Activated CD4-positive, CD25-positive, alpha-beta regulatory T cell treated with anti-CD3 and anti-CD28 coated beads, Interleukin-2, amount 50 U/mL, for 24 hours (primary cell): ENCODE measurements at regions not wholly inside any gene's neighbourhood (a gene's known extent, or its start where the extent isn't known, plus 50 kb on each side); places are given as distances from the start of the nearest gene placed in this dataset.

Experiments used
- ATAC-seq, 2 donors: fragments of 150-1000 bp; cut with Tn5 transposase; one replicate each; pipeline ENCODE4 v1.10.0; 2021; ENCODE audit warnings: mild to moderate bottlenecking in 1 of 2, moderate library complexity in 1 of 2

- ATAC-seq: no peak
These were observed 314.4 kb downstream of the CASP12 start for GRCh38 chr11:104583857-104584256.

- ATAC-seq: no peak
These were observed 315.8 kb downstream of the CASP12 start for GRCh38 chr11:104582431-104582830.

DNA sequence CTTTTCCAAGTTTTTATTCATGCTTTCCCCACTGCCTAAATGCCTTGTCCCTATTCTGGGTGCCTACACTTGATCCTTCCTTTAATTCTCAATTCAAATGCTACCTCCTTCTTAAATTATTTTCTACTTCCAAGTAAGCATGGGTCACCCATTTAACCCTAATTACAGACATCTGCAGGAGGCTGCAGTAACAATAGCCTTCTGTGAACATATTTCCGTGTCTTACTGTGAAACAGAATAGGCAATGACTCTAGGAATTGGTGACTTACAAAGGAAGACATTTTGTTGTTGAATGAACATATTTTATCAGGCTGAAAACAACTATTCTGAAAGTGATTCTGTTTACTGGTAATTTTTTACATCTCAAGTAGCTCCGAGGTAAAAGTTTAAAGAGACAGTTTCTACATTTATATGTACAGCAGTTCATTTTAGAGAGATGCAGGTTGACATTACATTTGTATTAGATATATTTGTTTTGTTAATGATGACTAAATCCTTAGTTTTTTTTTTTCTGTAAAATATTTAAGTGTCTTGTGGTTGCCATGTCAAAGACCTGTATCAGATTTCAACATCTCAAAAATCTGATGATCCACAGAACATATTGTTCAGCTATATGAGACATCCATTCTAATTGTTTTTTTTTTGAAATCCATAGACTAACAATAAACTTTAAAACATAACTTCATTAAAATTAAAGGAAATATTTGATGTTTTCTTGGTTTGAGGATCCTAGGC is 316.8 kb downstream of the CASP12 start:
- no peak for ATAC-seq

GRCh38 chr11:104573441-104573990 is 324.7 kb downstream of the CASP12 start:
- ATAC-seq: no peak

GRCh38 chr11:104572279-104572678 is 326.0 kb downstream of the CASP12 start:
- peak in 1 of 2 donors; percentile 59 for ATAC-seq

- no peak for ATAC-seq
These were observed 328.1 kb downstream of the CASP12 start for GRCh38 chr11:104570078-104570701.

- ATAC-seq: no peak
These were observed 332.7 kb downstream of the CASP12 start for GRCh38 chr11:104565583-104565961.

DNA sequence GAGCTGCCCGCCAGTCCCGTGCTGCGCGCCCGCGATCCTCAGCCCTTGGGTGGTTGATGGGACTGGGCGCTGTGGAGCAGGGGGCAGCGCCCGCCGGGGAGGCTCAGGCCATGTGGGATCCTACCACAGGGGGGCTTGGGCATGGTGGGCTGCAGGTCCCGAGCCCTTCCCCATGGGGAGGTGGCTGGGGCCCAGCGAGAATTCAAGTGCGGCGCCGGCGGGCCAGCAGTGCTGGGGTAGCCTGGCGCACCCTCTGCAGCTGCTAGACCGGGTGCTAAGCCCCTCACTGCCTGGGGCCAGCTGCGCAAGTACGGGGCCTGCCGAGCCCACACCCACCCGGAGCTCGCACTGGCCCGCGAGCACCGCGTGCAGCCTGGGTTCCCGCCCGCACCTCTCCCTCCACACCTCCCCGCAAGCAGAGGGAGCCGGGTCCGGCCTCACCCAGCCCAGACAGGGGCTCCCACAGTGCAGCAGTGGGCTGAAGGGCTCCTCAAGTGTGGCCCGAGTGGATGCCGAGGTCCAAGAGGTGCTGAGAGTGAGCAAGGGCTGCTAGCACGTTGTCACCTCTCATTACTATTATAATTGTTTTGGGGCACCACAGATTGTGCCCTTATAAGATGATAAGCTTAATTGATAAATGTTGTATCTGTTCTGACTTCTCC is 333.2 kb downstream of the CASP12 start:
- ATAC-seq: no peak

GRCh38 chr11:104556606-104557301 is 341.5 kb downstream of the CASP12 start:
- ATAC-seq: no peak

GRCh38 chr11:104549019-104549418 is 349.2 kb downstream of the CASP12 start:
- ATAC-seq: no peak

DNA sequence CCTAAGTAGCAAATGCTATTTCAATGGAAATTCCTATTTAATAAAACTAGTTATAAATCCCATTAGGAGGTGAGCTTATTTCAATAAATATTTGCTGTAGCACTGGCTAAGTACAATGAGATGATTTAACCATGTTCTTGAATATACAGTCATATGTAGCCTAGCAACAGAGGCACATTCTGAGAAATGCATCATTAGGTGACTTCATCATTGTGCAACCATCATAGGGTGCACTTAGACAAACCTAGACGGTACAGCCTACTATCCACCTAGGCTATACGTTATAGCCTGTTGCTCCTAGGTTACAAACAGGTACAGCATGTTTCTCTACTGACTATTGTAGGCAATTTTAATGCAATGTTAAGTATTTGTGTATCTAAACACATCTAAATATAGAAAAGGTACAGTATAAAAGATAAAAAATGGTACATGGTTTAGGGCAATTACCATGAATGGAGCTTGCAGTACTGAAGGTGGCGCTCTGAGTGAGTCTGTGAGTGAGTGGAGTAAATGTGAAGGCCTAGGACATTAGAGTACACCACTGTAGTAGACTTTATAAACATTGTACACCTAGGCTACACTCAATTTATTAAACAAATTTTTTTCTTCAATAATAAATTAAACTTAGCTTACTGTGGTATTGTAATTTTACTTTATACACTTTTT is 350.1 kb downstream of the CASP12 start:
- ATAC-seq: peak; percentile 58 to 64

DNA sequence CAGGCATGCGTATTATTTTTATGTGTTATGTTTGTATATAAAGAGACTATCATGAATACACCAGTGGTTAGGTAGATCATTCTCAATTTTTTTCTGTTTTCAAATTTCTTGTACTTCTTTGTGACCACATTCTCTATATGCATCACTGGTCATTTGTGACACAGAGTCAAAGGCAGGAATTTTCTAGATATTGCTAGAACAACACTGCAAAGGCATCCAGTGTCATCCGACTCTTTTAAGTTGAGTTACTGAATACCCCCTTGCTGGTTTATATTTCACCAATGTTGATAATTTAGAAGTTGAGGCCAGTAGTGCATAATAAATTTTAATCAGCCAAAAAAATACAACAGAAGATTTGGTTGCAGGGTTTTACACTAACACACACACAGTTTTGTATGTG is 351.8 kb downstream of the CASP12 start:
- ATAC-seq: no peak

DNA sequence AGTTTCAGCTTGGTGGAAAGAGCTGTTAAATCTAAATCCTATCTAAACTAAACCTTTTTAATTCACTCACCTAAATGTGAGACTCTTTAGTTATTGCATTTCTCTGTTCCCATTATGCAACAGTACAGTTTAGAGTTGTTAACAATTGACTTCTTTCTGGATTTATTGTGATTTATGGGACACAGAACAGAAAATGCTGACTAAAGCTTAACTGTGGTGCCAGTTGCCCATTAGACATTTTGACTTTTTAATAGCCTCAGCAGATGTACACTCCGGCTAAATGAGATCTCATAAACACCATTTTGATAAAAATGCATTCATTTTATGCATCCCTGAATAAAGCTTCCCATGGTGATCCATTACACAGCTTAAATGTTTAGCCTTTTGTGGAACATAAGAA is 356.6 kb downstream of the CASP12 start:
- no peak for ATAC-seq

- no peak for ATAC-seq
These were observed 359.9 kb downstream of the CASP12 start for GRCh38 chr11:104538313-104538712.

DNA sequence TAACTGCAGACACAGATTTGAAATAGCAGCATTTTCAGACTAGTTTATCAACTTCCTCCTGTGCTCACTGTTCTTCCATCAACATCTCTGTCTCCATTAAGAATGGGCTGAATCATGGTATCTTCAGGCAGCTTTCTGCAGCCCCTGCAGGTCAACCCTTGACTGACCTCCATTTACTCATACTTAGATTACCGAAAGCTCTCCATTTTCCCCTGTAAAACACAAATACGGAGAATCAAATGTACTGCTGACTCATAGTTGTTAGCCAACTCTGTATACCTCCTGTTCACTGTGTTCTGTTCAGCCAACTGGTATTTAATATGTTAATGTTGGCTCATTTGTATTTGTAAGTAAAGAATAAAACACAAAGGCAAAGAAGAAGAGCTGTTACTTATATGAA is 364.0 kb downstream of the CASP12 start:
- ATAC-seq: no peak

- ATAC-seq: no peak
These were observed 366.4 kb downstream of the CASP12 start for GRCh38 chr11:104531894-104532293.

DNA sequence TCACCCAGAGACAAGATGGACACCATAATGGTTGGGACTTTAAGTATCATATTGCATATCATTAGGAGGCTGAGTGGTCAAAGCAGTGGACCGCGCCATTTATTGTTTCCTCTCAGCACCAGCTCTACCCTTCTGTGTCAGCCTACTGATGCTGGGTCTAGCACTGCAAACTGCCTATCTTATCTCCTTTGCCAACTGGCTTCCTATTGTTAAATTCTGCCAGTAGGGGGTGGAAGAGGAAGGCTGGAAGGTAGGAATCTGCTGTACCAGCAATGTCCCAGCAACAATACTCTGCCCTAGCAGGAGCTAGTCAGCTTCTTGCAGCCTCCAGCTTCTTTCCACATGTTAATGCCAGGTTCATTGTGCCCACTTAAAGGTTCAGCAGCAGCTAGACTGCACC is 367.1 kb upstream of the PDGFD start:
- peak in 1 of 2 donors; percentile 43 for ATAC-seq

GRCh38 chr11:104529906-104530305 is 366.0 kb upstream of the PDGFD start:
- no peak for ATAC-seq

GRCh38 chr11:104529213-104529612 is 365.3 kb upstream of the PDGFD start:
- no peak for ATAC-seq

DNA sequence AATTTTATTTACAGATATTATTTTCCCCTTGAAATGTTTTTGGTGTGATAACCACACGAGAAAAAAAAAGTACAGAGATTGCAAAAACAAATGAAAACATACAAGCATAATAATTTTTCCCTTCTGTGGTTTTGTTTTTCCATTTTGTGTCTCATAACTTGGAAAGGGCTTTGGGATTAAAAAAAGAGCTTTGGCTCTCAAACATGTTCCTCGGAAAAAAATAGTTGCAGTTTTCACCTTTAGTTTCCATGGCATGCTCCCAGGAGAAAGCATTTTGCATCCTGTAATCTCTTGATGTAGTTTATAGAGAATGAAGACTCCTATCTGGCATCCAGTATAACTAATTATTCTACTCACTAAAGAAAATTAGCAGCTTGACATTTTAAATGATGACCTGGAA is 362.1 kb upstream of the PDGFD start:
- no peak for ATAC-seq

DNA sequence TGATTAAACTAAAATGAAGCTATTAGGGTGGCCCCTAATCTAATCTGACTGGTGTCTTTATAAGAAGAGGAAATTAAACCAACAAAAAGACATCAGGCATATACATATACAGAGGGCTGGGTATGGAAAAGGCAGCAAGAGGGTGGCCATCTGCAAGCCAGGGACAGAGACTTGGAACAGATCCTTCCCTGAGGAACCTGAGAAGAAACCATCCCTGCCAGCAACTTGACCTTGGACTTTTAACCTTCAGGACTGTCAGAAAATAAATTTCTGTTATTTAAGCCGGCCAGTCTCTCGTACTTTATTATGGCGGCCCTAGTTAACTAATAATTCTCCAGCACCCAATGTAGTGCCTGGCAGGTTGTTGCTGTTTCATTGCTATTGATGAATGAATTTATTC is 361.5 kb upstream of the PDGFD start:
- ATAC-seq: no peak

GRCh38 chr11:104524254-104524653 is 360.3 kb upstream of the PDGFD start:
- ATAC-seq: no peak

- ATAC-seq: no peak
These were observed 359.7 kb upstream of the PDGFD start for GRCh38 chr11:104523611-104524010.
